ENCODE measurements at regions not wholly inside any gene's neighbourhood (a gene's known extent, or its start where the extent isn't known, plus 50 kb on each side); places are given as distances from the start of the nearest gene placed in this dataset.

GRCh38 chr16:9365370-9365728 is 273.9 kb downstream of the HAPSTR1 start:
- no peak for DNase-seq (ENCODE audit: extremely low read depth, low read depth)

DNA sequence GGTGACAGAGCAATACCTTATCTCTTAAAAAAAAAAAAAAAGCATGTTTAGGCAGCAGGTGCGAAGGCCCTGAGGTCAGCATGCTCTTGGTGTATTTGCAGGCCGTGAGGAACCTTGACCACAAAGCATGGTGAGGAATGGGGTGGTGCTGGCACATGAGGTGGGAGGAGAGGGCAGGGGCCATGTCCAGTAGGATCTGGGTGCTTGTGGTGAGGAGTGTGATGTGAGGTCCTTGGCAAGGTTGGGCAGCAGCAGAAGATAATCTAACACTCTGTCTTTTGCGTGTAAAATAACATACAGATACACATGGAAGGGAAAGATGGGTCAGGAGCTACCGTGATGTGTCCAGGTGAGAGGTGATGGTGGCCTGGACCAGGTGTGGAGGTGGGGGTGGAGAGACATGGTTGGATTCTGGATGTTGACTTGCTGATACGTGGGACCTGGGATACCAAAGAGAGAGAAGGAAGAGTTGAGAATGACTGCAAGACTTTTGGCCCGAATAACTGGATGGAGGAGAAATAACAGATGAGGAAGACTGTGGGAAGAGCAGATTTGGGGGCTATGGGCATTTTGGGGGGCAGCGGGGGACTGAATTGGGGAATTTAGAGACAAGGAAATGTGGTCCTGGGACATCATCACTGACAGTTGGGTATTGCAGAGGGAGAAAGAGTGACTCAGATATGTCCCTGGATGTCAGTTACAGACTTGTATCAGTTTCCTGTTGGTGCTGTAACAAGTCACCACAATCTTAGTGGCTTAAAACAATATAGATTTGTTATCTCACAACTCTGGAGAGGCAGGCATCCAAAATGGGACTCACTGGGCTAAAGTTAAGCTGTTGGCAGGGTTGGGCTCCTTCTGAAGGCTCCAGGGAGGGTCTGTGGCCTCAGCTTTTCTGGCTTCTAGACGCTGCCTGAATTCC is 274.9 kb downstream of the HAPSTR1 start:
- no peak for DNase-seq (ENCODE audit: extremely low read depth, low read depth)

DNA sequence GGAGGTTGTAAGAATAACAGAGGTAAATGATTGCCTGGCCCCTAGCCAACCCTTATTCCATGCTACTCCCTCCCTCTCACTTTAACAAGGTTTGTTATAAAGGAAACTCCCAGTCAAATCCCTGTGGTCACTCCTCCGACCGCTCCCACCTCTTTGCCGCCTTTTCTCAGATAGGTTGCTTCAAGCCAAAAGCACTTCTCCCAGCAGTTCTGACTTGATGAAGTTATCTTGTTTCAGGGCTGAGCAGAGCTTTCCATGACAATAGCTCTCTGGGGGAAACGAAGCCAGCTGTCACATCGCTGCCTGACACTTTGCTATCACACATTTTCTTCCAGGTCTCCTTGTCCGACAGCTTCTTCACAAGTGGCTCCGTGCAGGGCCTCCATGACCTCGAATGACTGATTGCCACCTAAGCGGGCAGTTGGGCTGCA is 278.6 kb downstream of the HAPSTR1 start:
- DNase-seq (ENCODE audit: extremely low read depth, low read depth), result no peak

DNA sequence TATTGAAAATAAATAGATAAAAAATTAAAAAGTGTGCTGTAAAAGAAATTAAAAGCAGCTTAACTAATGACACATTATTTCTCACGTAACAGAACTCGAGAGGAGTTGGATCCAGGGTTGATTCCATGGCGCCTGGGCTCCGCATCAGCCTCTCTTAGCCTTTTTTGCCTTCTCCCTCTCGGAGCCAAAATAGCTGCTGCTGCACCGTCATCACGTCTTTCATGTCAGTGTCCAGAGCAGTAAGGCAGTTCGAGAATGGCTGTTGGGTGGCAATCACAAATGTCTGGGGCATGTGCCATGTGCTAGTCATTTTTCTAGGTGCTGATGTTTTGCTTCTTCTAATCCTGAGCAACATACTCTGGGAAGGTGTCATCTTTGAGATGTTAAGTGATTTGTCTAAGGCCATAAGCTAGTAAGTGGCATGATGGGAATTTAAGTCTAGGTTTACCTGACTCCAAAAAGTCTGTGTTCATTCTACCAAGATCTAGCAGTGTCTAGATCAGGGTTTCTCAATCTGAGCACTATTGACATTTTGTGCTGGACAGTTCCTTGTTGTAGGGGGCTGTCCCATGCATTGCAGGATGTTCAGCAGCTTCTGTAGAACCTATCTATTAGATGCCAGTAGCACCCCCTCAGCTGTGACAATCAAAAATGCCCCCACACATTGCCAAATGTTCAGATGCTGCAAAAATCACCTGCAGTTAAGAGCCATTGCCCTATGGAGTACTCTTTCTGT is 280.4 kb downstream of the HAPSTR1 start:
- DNase-seq (ENCODE audit: extremely low read depth, low read depth), result no peak

- no peak for DNase-seq (ENCODE audit: extremely low read depth, low read depth)
Measured at GRCh38 chr16:9372934-9373890, 281.8 kb downstream of the HAPSTR1 start.

GRCh38 chr16:9374061-9374460 is 282.6 kb downstream of the HAPSTR1 start:
- no peak for DNase-seq (ENCODE audit: extremely low read depth, low read depth)

DNA sequence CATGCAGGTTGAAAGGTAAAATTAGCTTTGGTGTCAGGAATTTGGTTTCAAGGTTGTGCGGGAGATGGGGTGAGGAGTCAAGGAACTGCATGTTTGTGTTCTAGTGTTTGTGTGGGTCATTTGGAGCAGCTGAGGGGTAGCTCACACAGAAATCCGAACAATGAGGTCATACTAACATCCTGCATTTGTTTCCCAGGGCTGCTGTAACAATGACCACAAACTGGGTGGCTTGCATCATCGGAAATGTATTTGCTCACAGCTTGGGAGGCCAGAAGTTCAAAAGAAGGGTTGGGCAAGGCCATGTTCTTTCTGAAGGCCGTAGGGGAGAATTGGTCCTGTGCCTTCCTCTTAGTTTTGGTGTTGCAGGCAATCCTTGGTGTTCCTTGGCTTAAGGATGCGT is 287.4 kb downstream of the HAPSTR1 start:
- no peak for DNase-seq (ENCODE audit: extremely low read depth, low read depth)

- DNase-seq (ENCODE audit: extremely low read depth, low read depth), result no peak
Measured at GRCh38 chr16:9380221-9380620, 288.8 kb downstream of the HAPSTR1 start.

DNA sequence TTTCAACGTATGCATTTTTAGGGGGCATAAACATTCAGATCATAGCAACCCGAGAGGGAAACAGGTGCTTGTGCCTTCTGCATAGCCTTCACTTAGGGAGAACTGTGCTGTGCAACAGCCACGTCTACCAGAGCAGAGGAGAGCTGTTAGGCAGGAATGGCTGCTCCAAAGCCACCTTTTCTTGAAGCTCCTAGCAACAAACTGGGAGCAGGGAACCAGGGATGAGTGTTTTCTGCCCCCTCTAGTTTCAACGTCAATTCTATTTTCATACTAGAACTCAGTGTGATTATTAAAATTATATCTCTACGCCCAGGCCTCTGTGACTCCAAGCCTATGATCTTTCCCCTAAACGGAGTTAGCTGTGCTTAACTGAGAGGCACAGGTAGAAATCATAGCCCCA is 290.0 kb downstream of the HAPSTR1 start:
- DNase-seq (ENCODE audit: extremely low read depth, low read depth), result no peak

DNA sequence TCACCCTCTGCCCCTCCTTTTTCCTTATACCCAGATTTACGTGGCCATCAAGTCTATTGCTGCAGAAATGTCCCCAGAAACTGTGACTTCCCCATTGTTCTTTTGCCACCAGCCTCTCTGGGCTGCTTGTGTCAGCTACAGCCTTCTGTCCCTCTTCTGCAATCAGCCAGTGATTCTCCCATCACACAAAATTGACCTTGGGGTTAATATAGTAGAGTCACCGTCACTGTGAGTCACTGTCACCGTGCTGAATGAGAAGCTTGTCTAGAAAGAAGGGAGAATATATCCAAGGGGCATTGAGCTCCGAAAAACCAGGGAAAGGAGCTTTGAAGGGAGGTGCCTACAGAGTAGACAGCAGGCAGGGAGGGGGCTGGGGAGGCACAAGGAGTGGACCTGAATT is 290.5 kb downstream of the HAPSTR1 start:
- no peak for DNase-seq (ENCODE audit: extremely low read depth, low read depth)

DNA sequence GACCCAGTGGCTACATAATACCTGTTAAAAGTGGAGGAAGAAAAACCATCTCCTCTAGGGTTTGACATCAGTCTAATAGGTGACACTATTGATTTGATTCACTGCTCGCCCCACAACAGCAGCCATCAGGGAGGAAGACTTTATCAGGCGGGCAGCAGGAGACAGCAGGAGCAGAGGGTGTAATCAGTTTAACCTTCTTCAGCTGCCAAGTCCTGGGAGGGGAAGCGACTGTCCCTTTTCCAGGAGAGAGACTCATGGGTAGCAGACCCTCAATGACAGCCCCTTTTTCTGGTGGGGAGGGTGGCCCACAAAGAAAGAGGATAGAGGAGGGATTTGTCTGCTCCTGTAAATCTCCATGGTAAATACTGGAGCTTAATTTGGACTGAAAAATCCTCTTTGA is 291.8 kb downstream of the HAPSTR1 start:
- DNase-seq (ENCODE audit: extremely low read depth, low read depth), result no peak

- no peak for DNase-seq (ENCODE audit: extremely low read depth, low read depth)
Measured at GRCh38 chr16:9384141-9384540, 292.7 kb downstream of the HAPSTR1 start.

GRCh38 chr16:9389543-9390207 is 298.2 kb downstream of the HAPSTR1 start:
- DNase-seq (ENCODE audit: extremely low read depth, low read depth), result no peak

- DNase-seq (ENCODE audit: extremely low read depth, low read depth), result no peak
Measured at GRCh38 chr16:9392956-9393355, 301.5 kb downstream of the HAPSTR1 start.

GRCh38 chr16:9393591-9393990 is 302.1 kb downstream of the HAPSTR1 start:
- no peak for DNase-seq (ENCODE audit: extremely low read depth, low read depth)

DNA sequence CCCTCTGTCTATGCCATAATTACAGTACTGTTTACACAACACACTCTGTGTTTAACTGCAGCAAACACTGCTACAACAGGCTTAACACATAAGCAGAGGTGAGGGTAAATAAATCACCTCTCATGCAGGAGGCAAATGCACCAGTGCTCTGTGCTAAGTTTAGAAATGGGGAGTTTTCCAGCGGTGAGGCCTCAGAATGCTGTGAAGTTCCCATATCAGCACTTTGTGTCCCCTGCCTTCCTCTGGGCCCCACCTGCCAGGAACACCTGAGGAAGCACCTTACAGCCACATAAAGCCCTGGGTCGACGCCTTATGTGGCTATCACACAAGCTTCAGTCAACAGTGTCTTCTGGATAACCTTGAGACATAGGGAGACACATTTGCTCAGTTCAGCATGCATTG is 304.5 kb downstream of the HAPSTR1 start:
- DNase-seq (ENCODE audit: extremely low read depth, low read depth), result no peak

DNA sequence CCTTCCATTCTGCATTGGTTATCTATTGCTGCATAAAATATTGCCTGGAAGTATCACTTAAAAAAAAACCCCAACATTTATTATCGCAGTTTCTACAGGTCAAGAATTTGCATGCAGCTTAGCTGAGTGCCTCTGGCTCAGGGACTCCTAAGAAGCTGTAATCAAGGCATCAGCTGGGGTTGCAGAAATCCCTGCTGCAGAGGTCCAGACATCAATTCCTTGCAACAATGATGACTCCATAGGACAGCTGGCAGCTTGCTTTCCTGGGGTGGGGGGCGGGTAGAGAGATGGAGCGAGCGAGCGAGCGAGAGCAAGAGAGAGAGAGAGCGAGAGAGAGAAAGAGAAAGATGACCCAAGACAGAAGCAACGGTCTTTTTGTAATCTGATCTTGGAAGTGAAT is 308.1 kb downstream of the HAPSTR1 start:
- no peak for DNase-seq (ENCODE audit: extremely low read depth, low read depth)

- DNase-seq (ENCODE audit: extremely low read depth, low read depth), result no peak
Measured at GRCh38 chr16:9401173-9401572, 309.7 kb downstream of the HAPSTR1 start.

GRCh38 chr16:9402293-9402860 is 310.9 kb downstream of the HAPSTR1 start:
- DNase-seq (ENCODE audit: extremely low read depth, low read depth), result no peak

GRCh38 chr16:9404811-9405210 is 313.4 kb downstream of the HAPSTR1 start:
- DNase-seq (ENCODE audit: extremely low read depth, low read depth), result no peak

Measured in NCI-H460 (cell line).